HG02943 (cell line): ENCODE measurements at regions not wholly inside any gene's neighbourhood (a gene's known extent, or its start where the extent isn't known, plus 50 kb on each side); places are given as distances from the start of the nearest gene placed in this dataset.

Experiments
- ATAC-seq: cut with Tn5 transposase; IDR thresholded peaks from one replicate; pipeline ENCODE4 v1.9.1; 2021; ENCODE audit warnings: mild to moderate bottlenecking, low read depth, moderate library complexity; ENCODE audit not compliant: unreplicated experiment

GRCh38 chr1:81498471-81499462 is 302.0 kb upstream of the ADGRL2 start:
- no peak for ATAC-seq

DNA sequence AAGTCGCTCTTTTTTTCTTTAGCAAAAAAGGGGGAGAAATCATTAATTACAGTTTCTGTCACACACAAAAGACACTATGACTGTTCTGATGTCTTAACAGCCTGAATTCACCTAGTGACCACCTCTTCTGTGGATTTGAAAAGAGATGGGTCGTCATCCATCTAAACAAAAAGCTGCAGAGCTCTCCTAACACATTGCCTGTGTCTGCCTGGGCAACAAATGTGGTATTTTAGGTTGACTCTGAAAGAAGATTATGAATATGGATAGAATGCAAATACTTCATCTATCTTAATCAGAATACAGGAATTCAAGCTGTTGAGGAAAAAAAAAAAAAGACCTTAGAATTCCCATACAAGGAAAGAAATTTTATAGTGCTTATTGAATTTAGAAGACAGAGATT is 304.4 kb upstream of the ADGRL2 start:
- ATAC-seq: no peak

DNA sequence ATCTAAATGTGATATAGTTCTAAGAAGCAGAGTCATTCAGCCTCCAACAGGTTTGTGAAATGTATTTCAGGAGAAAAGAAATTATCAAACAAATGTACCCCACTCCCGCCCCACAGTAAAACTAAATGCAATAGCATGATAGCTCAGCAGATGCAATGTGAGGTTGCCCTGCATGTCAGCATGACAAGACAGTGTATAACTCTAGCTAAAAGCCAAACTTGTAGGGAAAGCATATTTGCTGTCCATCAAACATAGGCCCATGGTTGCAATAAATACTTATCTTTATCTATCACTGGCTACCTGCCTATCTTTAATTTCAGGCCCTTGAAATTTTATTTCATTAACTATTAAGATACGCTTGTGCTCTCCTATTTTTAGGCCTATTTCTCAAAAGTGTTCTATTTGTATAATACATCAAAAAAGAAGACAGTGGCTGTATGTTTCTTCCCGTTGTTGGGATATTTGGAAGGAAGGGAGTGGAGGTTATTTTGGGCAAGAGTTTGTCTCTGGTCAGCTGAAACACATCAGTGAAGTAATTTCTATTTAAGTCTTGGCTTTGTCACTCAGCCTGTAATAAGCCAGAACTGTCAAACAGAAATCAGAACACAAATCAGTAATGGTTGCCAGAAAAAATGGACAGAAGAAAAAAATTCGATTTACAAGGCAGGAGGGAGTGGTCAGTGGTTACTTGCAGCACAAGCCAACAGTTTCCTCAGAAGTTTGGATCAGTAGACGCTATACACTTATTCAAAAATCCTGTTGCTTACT is 307.4 kb upstream of the ADGRL2 start:
- ATAC-seq: no peak

GRCh38 chr1:81492628-81493027 is 308.1 kb upstream of the ADGRL2 start:
- no peak for ATAC-seq

GRCh38 chr1:81490614-81491013 is 310.1 kb upstream of the ADGRL2 start:
- ATAC-seq: no peak

GRCh38 chr1:81489372-81489934 is 311.3 kb upstream of the ADGRL2 start:
- no peak for ATAC-seq

DNA sequence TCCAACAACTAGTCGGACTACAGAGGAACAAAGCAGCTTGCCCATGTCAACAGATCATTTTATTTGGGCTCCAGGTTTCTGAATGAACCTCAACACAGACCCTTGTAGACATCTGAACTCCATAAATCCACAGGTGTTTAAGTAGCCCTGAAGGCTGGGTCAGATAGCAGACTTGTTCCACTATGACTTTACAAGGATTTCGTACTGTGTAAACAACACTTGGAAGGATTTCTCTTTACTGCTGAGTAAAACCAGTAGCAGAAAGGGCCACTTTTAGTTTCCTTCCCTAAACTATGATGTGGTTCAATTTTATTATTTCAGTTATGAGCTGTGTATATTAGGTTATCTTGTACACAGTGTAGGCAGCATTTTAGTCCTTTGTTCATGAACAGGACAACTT is 316.4 kb upstream of the ADGRL2 start:
- no peak for ATAC-seq

DNA sequence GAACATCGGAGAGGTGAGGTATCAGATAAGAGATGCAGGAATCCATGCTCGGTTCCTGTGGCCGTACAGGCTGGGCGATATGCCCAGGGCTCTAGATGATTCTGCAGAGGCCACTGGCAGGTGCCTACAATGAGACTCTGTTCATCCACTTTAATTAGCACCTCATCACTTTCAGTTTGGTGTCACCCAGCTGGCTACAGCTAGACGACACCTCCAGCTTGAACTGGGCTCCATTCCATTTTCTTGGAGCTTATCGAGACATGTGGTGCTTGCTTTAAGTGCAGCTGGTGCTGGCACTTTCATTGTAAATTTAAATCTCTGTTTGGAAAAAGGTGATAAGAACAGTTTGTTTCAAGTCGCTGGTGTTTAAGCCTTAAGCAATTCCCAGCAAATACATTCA is 322.5 kb upstream of the ADGRL2 start:
- no peak for ATAC-seq

- no peak for ATAC-seq
Measured at GRCh38 chr1:81477710-81478109, 323.0 kb upstream of the ADGRL2 start.

DNA sequence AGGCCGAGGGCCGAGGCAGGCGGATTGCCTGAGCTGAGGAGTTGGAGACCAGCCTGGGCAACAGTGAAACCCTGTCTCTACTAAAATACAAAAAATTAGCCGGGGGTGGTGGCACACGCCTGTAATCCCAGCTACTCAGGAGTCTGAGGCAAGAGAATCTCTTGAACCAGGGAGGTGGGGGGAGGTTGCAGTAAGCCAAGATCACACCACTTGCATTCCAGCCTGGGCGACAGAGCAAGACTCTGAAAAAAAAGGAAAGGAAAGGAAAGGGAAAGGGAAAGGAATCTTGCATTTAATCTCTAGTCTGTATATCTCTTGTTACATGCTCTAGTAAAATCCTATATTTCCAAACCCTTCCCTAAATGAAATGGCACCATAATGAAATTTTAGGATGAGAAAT is 328.3 kb upstream of the ADGRL2 start:
- no peak for ATAC-seq

DNA sequence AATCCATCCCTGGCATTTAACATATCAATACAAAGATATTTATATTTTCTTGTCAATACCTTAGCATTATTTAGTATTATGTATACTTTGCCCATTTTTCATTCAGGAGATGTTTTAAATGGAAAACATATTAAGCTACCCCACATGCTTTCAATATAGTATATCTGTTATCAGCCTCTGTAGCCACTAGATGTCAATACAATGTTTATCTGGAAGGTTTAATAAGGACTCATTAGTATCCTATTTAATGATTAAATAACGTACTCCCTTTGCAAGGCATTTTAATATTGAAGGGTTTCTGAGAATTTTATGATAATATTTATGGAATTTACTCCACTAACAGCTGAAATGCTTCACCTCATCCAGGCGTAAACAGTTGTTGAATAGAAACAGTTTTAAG is 329.5 kb upstream of the ADGRL2 start:
- no peak for ATAC-seq

DNA sequence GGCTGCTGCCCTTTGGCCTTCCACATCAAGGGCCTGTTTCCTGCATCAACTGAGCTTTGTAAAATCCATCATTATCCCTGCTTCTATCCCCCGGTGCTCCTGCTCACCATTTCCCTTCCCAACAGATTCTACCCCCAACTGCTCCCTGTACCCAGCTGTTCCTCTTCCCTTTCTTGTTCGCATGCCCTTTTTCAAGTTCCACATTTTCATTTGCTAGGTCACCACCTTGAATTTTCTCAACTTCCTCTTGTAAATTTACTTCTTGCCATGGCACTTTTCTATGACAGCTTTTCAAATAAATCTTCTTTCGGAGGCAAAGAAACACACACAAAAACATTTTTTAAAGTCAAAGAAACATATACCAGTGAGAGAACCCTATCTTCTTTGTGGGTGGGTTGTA is 330.5 kb upstream of the ADGRL2 start:
- no peak for ATAC-seq

- ATAC-seq: no peak
Measured at GRCh38 chr1:81467383-81467782, 333.4 kb upstream of the ADGRL2 start.

DNA sequence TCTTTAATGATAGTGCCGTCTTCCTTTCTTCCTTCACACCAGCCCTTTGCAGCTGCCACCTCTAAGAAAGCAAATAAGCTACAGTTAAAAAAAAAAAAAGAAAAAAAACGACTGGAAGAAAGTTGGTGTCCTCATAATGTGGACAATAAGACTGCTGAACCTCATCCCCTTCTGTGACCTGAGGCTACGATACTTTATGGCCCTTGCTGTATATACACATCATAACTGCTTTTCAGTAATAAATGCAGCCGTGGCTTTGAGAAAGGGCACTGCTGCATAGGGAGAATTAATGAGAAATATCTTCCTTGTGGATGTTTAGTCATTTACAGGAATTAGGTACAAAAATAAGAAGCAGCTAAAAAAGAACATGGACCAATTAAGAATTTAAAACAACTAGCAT is 333.8 kb upstream of the ADGRL2 start:
- no peak for ATAC-seq

DNA sequence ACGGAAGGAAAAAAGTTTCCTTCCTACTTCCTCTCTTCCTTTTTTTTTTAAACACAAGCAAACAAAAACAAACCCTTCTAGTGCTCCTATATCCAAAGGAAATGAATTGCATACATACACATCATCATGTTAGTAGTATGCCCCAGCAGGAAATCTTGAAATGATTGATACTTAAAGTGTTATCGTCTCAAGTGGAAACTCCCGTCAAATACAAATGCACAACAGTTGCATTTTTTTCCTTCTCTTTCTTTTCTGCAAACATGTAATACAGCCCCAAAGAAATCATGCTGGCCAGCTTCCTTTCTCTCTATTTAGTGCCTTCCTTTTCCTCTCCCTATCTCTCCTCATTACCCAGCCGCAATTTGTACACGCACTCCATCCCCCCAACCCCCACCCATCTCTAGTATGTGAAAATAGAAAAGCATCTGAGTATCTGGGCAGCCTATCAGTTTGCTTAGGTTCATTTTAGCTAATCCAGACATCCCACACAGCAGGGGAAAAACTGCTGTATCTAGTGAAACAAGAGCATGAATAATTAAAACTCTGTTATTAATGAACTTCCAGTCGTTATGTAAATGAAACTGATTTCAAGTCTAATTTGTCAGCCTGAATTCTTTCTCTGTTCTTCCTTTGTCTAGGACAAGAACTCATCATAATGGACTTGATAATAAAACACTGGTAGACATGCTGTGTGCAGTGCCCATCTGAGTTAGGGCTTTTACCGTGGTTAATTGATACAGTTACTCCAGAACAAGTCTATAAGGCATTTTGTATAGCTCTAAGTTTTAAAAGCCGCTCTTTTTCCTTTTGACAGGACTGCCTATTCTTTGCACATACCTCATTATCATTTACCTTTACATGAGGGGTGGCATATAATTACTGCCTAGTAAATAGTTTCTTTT is 336.5 kb upstream of the ADGRL2 start:
- no peak for ATAC-seq

- no peak for ATAC-seq
Measured at GRCh38 chr1:81459043-81459442, 341.7 kb upstream of the ADGRL2 start.

DNA sequence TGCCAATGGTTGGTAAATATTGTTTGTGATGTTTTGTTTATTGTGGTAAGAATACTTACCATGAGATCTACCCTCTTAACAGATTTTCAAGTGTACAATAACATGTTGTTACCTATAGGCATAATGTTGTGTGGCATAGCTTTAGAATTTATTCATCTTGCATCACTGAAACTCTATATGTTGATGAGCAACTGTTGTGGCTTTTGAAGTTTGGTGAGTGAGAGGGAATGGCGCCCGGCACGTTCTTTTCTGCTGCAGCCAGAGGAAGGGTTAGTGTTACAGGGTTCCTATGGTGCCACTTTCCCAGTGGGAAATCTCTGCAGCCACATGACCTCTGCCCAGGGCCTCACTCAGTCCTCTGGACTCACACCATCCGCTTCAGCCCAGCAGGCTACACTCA is 342.5 kb upstream of the ADGRL2 start:
- no peak for ATAC-seq

- ATAC-seq: no peak
Measured at GRCh38 chr1:81455481-81455880, 345.3 kb upstream of the ADGRL2 start.

DNA sequence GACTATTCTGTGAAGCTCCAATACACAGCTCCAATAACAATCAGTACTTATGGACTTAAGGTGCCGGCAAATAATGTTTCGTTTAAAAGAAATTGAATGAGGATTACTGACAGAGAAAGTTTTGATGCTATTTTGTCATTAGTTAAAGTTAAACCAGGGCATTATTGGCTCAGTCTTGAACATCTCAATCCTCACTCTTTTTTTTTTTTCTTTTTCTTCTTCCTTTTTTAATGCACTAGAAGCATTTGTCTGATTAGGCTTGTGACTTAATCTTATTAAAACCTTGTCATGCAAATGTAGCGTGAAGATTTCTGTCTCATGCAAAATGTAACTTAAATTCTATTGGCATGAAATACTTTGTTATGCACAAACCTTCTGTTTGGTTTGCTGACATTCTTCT is 346.8 kb upstream of the ADGRL2 start:
- no peak for ATAC-seq

DNA sequence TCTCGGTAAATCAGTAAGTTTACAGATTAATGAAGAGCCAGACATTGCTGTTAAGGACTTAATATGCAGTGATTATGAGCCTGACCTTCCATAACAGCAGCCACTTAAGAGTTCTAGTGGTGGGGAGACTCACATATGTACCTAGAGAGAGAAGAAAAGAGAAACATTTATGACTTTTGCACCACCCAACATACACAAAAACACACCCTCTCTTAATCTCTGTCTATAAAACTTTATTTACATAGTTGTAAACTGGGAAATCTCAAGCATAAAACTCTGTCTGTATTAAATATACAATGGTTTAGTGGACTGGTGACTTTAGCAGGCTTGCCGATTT is 347.4 kb upstream of the ADGRL2 start:
- no peak for ATAC-seq
